ENCODE measurements at regions not wholly inside any gene's neighbourhood (a gene's known extent, or its start where the extent isn't known, plus 50 kb on each side); places are given as distances from the start of the nearest gene placed in this dataset.

- no peak for TF ChIP-seq CTCF (IDR thresholded peaks at IDR 0.05; ENCODE audit: insufficient read depth in 1 of 2, low read depth in 1 of 2, low read length in 1 of 2, severe bottlenecking in 1 of 2, unreplicated experiment in 1 of 2)
- no peaks in the 10 kb centered on the region for H3K4me1 ChIP-seq
- no peak overlapping the region for H3K4me3 Mint-ChIP-seq (ENCODE audit: unreplicated experiment)
- DNase-seq = no peak
- intact Hi-C loops (cut with micrococcal nuclease; ENCODE audit: unreplicated experiment) = no loop called here
- H3K36me3 Mint-ChIP-seq (ENCODE audit: insufficient read depth, unreplicated experiment) = no peaks in the 10 kb centered on the region
- ChIA-PET CTCF (no interaction called here), POLR2A (no interaction called here)
- BruUV-seq (replicated peaks) = no TSS peak
- H3K9me3 ChIP-seq = no peaks in the 10 kb centered on the region
- H3K36me3 ChIP-seq (ENCODE audit: control insufficient read depth, insufficient read depth, low read length) = no peaks in the 10 kb centered on the region
- no peaks in the 10 kb centered on the region for H3K4me1 Mint-ChIP-seq (ENCODE audit: low read depth, unreplicated experiment)
- no peaks in the 10 kb centered on the region for H3K27me3 Mint-ChIP-seq (ENCODE audit: insufficient read depth, unreplicated experiment)
- H3K27ac Mint-ChIP-seq (ENCODE audit: unreplicated experiment) = no peak overlapping the region
- H3K4me3 ChIP-seq (ENCODE audit: low read depth, low read length) = no peak overlapping the region
- no peaks in the 10 kb centered on the region for H3K27me3 ChIP-seq (replicated peaks; ENCODE audit: control insufficient read depth, insufficient read depth, low read length)
- H3K9me3 Mint-ChIP-seq (ENCODE audit: unreplicated experiment) = no peaks in the 10 kb centered on the region
Observed at GRCh38 chr4:117634716-117635115, 399.6 kb upstream of the NDST3 start.

DNA sequence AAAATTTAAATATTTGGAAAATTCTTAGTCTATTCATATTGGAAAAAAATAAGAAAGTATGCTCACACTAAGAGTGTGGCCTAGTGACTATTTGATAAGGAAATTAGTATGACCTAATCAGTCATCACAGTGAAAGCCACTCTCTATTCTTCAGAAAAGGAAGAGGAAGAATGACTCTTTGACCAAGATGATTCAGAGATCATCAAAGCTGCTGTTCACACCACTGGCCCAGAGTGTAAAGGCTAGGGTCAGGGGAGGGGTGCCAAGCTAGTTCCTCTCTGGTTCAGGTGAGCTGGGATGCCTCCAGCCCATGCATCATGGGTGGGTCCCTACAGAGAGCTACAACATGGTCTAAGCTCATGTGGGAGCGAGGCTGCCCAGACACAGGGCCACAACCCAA is 396.9 kb upstream of the NDST3 start:
- no peaks in the 10 kb centered on the region for H3K9me3 ChIP-seq
- TF ChIP-seq CTCF (IDR thresholded peaks at IDR 0.05; ENCODE audit: insufficient read depth in 1 of 2, low read depth in 1 of 2, low read length in 1 of 2, severe bottlenecking in 1 of 2, unreplicated experiment in 1 of 2) = no peak
- H3K36me3 ChIP-seq (ENCODE audit: control insufficient read depth, insufficient read depth, low read length) = no peaks in the 10 kb centered on the region
- no peaks in the 10 kb centered on the region for H3K4me1 Mint-ChIP-seq (ENCODE audit: low read depth, unreplicated experiment)
- H3K36me3 Mint-ChIP-seq (ENCODE audit: insufficient read depth, unreplicated experiment) = no peaks in the 10 kb centered on the region
- intact Hi-C loops (cut with micrococcal nuclease; ENCODE audit: unreplicated experiment) = no loop called here
- H3K27ac Mint-ChIP-seq (ENCODE audit: unreplicated experiment) = no peak overlapping the region
- no peak overlapping the region for H3K4me3 ChIP-seq (ENCODE audit: low read depth, low read length)
- ChIA-PET CTCF (no interaction called here), POLR2A (interaction anchor here (0.7 kb wide), 1 partner anchor 189 kb away, joined by 5 read pairs; no protein-coding TSS in a partner anchor)
- H3K4me3 Mint-ChIP-seq (ENCODE audit: unreplicated experiment) = no peak overlapping the region
- no peaks in the 10 kb centered on the region for H3K9me3 Mint-ChIP-seq (ENCODE audit: unreplicated experiment)
- H3K4me1 ChIP-seq = no peaks in the 10 kb centered on the region
- H3K27me3 ChIP-seq (replicated peaks; ENCODE audit: control insufficient read depth, insufficient read depth, low read length) = no peaks in the 10 kb centered on the region
- BruUV-seq (replicated peaks) = no TSS peak
- DNase-seq = no peak
- no peaks in the 10 kb centered on the region for H3K27me3 Mint-ChIP-seq (ENCODE audit: insufficient read depth, unreplicated experiment)

DNA sequence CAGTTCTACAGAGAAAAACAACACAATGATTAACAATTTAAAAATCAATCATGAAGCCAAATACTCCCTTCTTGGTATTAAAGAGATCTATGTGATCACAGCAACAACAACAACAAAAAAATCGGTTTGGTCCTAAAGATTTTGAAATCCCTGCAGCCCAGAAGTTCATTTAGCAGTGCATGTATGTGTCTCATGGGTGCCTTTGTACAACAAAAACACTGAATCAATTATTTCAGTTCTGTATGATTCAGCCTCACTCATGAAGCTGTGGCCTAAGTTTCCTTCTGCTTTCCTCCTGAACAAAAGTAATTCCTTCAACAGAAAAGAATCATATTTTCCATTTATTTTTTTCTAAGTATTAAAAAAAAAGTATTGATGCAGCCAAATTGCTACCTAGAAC is 393.4 kb upstream of the NDST3 start:
- H3K9me3 ChIP-seq = no peaks in the 10 kb centered on the region
- CTCF ChIA-PET = no interaction called here
- H3K4me1 Mint-ChIP-seq (ENCODE audit: low read depth, unreplicated experiment) = no peaks in the 10 kb centered on the region
- no peaks in the 10 kb centered on the region for H3K27me3 Mint-ChIP-seq (ENCODE audit: insufficient read depth, unreplicated experiment)
- no peak for TF ChIP-seq CTCF (IDR thresholded peaks at IDR 0.05; ENCODE audit: insufficient read depth in 1 of 2, low read depth in 1 of 2, low read length in 1 of 2, severe bottlenecking in 1 of 2, unreplicated experiment in 1 of 2)
- DNase-seq = no peak
- H3K36me3 ChIP-seq (ENCODE audit: control insufficient read depth, insufficient read depth, low read length) = no peaks in the 10 kb centered on the region
- no peaks in the 10 kb centered on the region for H3K36me3 Mint-ChIP-seq (ENCODE audit: insufficient read depth, unreplicated experiment)
- H3K4me3 Mint-ChIP-seq (ENCODE audit: unreplicated experiment) = no peak overlapping the region
- H3K9me3 Mint-ChIP-seq (ENCODE audit: unreplicated experiment) = no peaks in the 10 kb centered on the region
- intact Hi-C loops (cut with micrococcal nuclease; ENCODE audit: unreplicated experiment) = no loop called here
- H3K27ac Mint-ChIP-seq (ENCODE audit: unreplicated experiment) = no peak overlapping the region
- BruUV-seq (replicated peaks) = no TSS peak
- H3K4me1 ChIP-seq = no peaks in the 10 kb centered on the region
- POLR2A ChIA-PET = no interaction called here
- no peak overlapping the region for H3K4me3 ChIP-seq (ENCODE audit: low read depth, low read length)
- H3K27me3 ChIP-seq (replicated peaks; ENCODE audit: control insufficient read depth, insufficient read depth, low read length) = no peaks in the 10 kb centered on the region
